ENCODE measurements at regions not wholly inside any gene's neighbourhood (a gene's known extent, or its start where the extent isn't known, plus 50 kb on each side); places are given as distances from the start of the nearest gene placed in this dataset.

DNA sequence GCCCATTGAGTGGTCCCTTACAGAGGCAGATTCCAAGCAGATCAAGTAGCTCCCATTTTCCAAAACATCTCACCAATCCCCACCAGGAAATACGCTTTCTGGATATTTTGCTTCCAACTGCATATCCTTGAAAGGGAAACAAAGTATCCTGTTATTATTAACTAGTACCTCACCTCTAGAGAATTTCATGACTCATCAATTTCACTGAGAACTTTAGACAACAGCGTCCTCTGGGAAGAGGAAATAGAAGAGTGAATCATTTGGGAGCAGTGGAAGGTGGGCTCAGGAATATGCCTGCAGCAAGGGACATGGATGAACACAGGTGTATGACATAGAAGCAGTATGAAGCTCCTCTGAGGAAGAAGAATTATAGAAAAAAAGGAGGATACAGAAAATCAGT, 186.7 kb downstream of the MARCHF11 start:
- TF ChIP-seq CBFB (CRISPR knock-in tag; IDR thresholded peaks at IDR 0.05; ENCODE audit: low read depth) (no peak), NR1H2 (CRISPR knock-in tag; IDR thresholded peaks at IDR 0.05) (no peak), ZNF232 (CRISPR knock-in tag; IDR thresholded peaks at IDR 0.05) (no peak), HMGA2 (CRISPR knock-in tag; IDR thresholded peaks at IDR 0.05) (no peak), NFYB (CRISPR knock-in tag; conservative IDR thresholded peaks at IDR 0.05; ENCODE audit: low read depth) (no peak)
- TF ChIP-seq, protein P1, sequence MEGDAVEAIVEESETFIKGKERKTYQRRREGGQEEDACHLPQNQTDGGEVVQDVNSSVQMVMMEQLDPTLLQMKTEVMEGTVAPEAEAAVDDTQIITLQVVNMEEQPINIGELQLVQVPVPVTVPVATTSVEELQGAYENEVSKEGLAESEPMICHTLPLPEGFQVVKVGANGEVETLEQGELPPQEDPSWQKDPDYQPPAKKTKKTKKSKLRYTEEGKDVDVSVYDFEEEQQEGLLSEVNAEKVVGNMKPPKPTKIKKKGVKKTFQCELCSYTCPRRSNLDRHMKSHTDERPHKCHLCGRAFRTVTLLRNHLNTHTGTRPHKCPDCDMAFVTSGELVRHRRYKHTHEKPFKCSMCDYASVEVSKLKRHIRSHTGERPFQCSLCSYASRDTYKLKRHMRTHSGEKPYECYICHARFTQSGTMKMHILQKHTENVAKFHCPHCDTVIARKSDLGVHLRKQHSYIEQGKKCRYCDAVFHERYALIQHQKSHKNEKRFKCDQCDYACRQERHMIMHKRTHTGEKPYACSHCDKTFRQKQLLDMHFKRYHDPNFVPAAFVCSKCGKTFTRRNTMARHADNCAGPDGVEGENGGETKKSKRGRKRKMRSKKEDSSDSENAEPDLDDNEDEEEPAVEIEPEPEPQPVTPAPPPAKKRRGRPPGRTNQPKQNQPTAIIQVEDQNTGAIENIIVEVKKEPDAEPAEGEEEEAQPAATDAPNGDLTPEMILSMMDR (IDR thresholded peaks at IDR 0.05) = no peak
- TF ChIP-seq, protein P2, sequence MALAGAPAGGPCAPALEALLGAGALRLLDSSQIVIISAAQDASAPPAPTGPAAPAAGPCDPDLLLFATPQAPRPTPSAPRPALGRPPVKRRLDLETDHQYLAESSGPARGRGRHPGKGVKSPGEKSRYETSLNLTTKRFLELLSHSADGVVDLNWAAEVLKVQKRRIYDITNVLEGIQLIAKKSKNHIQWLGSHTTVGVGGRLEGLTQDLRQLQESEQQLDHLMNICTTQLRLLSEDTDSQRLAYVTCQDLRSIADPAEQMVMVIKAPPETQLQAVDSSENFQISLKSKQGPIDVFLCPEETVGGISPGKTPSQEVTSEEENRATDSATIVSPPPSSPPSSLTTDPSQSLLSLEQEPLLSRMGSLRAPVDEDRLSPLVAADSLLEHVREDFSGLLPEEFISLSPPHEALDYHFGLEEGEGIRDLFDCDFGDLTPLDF (CRISPR knock-in tag; IDR thresholded peaks at IDR 0.05) = no peak
- TF ChIP-seq, protein P3, sequence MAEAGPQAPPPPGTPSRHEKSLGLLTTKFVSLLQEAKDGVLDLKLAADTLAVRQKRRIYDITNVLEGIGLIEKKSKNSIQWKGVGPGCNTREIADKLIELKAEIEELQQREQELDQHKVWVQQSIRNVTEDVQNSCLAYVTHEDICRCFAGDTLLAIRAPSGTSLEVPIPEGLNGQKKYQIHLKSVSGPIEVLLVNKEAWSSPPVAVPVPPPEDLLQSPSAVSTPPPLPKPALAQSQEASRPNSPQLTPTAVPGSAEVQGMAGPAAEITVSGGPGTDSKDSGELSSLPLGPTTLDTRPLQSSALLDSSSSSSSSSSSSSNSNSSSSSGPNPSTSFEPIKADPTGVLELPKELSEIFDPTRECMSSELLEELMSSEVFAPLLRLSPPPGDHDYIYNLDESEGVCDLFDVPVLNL (CRISPR knock-in tag; IDR thresholded peaks at IDR 0.05; ENCODE audit: borderline replicate concordance, low read depth) = no peak
- TF ChIP-seq, protein P4, sequence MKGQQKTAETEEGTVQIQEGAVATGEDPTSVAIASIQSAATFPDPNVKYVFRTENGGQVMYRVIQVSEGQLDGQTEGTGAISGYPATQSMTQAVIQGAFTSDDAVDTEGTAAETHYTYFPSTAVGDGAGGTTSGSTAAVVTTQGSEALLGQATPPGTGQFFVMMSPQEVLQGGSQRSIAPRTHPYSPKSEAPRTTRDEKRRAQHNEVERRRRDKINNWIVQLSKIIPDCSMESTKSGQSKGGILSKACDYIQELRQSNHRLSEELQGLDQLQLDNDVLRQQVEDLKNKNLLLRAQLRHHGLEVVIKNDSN (CRISPR knock-in tag; IDR thresholded peaks at IDR 0.05) = no peak

Measured in WTC11 (cell line).